Thyroid gland (tissue), 4 donors: ENCODE measurements at regions not wholly inside any gene's neighbourhood (a gene's known extent, or its start where the extent isn't known, plus 50 kb on each side); places are given as distances from the start of the nearest gene placed in this dataset.

ENCODE experiments used
- CTCF ChIP-seq, 6 experiments: fragments of 200-600 bp in 3 of 6; fragments of 450-650 bp in 3 of 6; sonication (generic) in 3 of 6; IDR thresholded peaks; one replicate each; pipeline ENCODE4 v1.5.1; 2016 to 2019; ENCODE audit warnings: antibody characterized with exemption in 6 of 6, mild to moderate bottlenecking in 2 of 6, inconsistent platforms in 1 of 6, moderate library complexity in 1 of 6
- POLR2A ChIP-seq, 2 donors: fragments of 450-650 bp; IDR thresholded peaks; one replicate each; pipeline ENCODE4 v1.6.1; 2017; ENCODE audit warnings: antibody characterized with exemption in 2 of 2, mild to moderate bottlenecking in 2 of 2, moderate library complexity in 1 of 2

- TF ChIP-seq POLR2A (IDR thresholded peaks at IDR 0.05) (no peak), CTCF (IDR thresholded peaks at IDR 0.05) (no peak)
Measured at GRCh38 chr4:132328761-132329160, 820.3 kb upstream of the PCDH10 start.
